ENCODE measurements at regions not wholly inside any gene's neighbourhood (a gene's known extent, or its start where the extent isn't known, plus 50 kb on each side); places are given as distances from the start of the nearest gene placed in this dataset.

DNA sequence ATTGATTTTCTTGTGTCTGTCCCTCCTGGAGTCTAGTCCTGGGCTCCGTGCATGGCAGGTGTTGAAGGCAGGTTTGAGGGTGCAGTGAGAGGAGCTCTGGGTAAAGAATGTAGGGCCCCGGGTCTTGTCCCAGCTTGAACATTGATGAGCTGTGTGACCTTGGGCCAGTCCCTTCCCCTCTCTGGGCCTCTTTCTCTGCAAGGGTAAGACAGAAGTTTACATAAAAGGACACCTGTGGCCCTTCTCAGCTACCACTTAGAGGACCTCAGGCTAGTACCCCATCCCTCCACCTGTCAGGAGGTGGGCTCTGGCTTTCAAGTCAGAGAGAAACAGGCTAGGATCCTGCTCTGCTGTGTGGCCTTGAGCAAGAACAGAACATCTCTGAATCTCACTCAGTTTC, 55.3 kb upstream of the CTNNBL1 start:
- H3K36me3 ChIP-seq (ENCODE audit: insufficient read depth, low read length), result no peaks in the 10 kb centered on the region
- TF ChIP-seq EZH2 (IDR thresholded peaks at IDR 0.05; ENCODE audit: borderline replicate concordance, low read depth, low read length, severe bottlenecking) (no peak), CTCF (IDR thresholded peaks at IDR 0.05; ENCODE audit: borderline replicate concordance, extremely low read depth, low read length, poor library complexity, severe bottlenecking) (no peak)
- DNase-seq (no peak), ATAC-seq (ENCODE audit: insufficient read depth, low read depth) (no peak)
- 0 out of 2 replicates have a peak, but pooled peaks cover 3% of the 10 kb centered on the region for H4K20me1 ChIP-seq (ENCODE audit: insufficient read depth, low read length)
- peaks cover 6% of the 10 kb centered on the region for H3K9me3 ChIP-seq (ENCODE audit: insufficient read depth, low read length, severe bottlenecking)
- no peak overlapping the region for H3K9ac ChIP-seq (ENCODE audit: low read depth, low read length)
- no peaks in the 10 kb centered on the region for H3K79me2 ChIP-seq (ENCODE audit: insufficient read depth, low read length)
- H3K4me2 ChIP-seq (ENCODE audit: insufficient read depth, low read length), result no peak overlapping the region
- H3K27ac ChIP-seq (ENCODE audit: low read length), result no peak overlapping the region
- H3K4me3 ChIP-seq (ENCODE audit: low read depth in 1 of 2, low read length in 2 of 2), result no peak overlapping the region
- H2AFZ ChIP-seq (ENCODE audit: low read depth, low read length), result no peak overlapping the region
- H3K27me3 ChIP-seq (ENCODE audit: insufficient read depth, low read length, poor library complexity), result peaks cover 18% of the 10 kb centered on the region
- H3K4me1 ChIP-seq (ENCODE audit: insufficient read depth, low read length), result no peaks in the 10 kb centered on the region

DNA sequence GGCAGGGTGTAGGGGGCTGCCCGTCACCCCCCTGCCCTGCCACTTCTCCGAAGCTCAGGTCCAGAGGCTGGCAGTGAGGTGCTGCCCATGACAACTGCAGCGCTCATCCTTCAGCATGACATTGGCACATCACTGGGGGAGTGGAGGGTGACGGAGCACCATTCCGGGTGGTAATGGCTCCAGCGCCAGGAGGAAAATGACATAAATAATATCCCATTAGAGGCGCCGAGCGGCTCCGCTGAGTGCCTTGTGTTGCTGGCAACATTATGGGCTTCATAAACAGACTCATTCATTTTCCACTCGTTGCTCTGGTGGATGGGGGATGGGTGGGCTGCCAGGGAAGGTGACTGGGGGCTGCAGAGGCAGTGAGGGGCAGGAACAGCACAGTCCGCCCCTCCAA, 56.9 kb upstream of the CTNNBL1 start:
- no peak overlapping the region for H2AFZ ChIP-seq (ENCODE audit: low read depth, low read length)
- no peak overlapping the region for H3K4me3 ChIP-seq (ENCODE audit: low read depth in 1 of 2, low read length in 2 of 2)
- H3K79me2 ChIP-seq (ENCODE audit: insufficient read depth, low read length), result no peaks in the 10 kb centered on the region
- H3K27me3 ChIP-seq (ENCODE audit: insufficient read depth, low read length, poor library complexity), result peaks cover 12% of the 10 kb centered on the region
- H3K4me2 ChIP-seq (ENCODE audit: insufficient read depth, low read length), result no peak overlapping the region
- DNase-seq (no peak), ATAC-seq (ENCODE audit: insufficient read depth, low read depth) (no peak)
- no peak overlapping the region for H3K27ac ChIP-seq (ENCODE audit: low read length)
- TF ChIP-seq CTCF (IDR thresholded peaks at IDR 0.05; ENCODE audit: borderline replicate concordance, extremely low read depth, low read length, poor library complexity, severe bottlenecking) (no peak), EZH2 (IDR thresholded peaks at IDR 0.05; ENCODE audit: borderline replicate concordance, low read depth, low read length, severe bottlenecking) (no peak)
- no peak overlapping the region for H3K9ac ChIP-seq (ENCODE audit: low read depth, low read length)
- H3K4me1 ChIP-seq (ENCODE audit: insufficient read depth, low read length), result no peaks in the 10 kb centered on the region
- H3K36me3 ChIP-seq (ENCODE audit: insufficient read depth, low read length), result no peaks in the 10 kb centered on the region
- H4K20me1 ChIP-seq (ENCODE audit: insufficient read depth, low read length), result no peaks in the 10 kb centered on the region
- H3K9me3 ChIP-seq (ENCODE audit: insufficient read depth, low read length, severe bottlenecking), result peaks cover 6% of the 10 kb centered on the region

DNA sequence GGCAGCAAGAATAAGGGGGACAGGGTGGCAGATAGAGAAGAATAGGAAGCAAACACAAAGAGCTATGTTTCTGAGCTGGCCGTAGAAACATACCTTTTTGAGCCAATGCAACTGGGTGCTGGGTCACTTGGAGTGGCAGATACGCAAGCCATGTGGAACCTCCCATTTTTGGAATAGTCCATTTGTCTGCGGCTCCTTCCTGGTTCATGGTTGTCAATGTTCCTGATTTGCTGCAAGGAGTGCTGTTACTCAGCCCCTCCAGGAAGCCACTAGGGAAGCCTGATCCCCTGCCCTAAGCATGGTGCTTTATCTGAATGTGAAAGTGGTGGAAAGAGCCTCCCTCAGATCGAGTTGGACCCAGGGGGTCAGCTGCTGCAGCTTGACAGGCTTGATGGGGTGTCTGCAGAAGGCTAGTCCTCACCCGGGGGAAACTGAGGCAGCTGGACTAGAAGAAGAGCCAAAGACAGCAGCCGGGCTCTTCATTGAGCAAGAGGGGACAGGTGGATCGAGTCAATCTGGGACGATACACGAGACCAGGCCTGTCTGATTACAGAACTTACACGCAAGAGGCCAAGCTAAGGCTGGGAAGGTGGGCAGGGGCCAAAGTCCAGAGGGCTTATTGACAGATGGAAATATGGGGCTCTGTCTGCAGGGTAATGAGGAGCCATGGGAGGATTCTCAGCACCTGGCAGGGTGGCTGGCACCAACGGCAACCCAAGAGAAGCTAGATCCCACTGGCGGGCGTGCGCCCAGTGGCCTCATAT, 57.4 kb upstream of the CTNNBL1 start:
- ATAC-seq (ENCODE audit: insufficient read depth, low read depth) (no peak), DNase-seq (no peak)
- Histone ChIP-seq H3K9me3 (ENCODE audit: insufficient read depth, low read length, severe bottlenecking) (peaks cover 6% of the 10 kb centered on the region), H3K36me3 (ENCODE audit: insufficient read depth, low read length) (no peaks in the 10 kb centered on the region), H3K4me2 (ENCODE audit: insufficient read depth, low read length) (no peak overlapping the region), H3K27ac (ENCODE audit: low read length) (no peak overlapping the region), H3K9ac (ENCODE audit: low read depth, low read length) (no peak overlapping the region), H3K79me2 (ENCODE audit: insufficient read depth, low read length) (no peaks in the 10 kb centered on the region), H4K20me1 (ENCODE audit: insufficient read depth, low read length) (no peaks in the 10 kb centered on the region), H2AFZ (ENCODE audit: low read depth, low read length) (no peak overlapping the region), H3K27me3 (ENCODE audit: insufficient read depth, low read length, poor library complexity) (peaks cover 8% of the 10 kb centered on the region), H3K4me3 (ENCODE audit: low read depth in 1 of 2, low read length in 2 of 2) (no peak overlapping the region), H3K4me1 (ENCODE audit: insufficient read depth, low read length) (no peaks in the 10 kb centered on the region)
- TF ChIP-seq EZH2 (IDR thresholded peaks at IDR 0.05; ENCODE audit: borderline replicate concordance, low read depth, low read length, severe bottlenecking) (no peak), CTCF (IDR thresholded peaks at IDR 0.05; ENCODE audit: borderline replicate concordance, extremely low read depth, low read length, poor library complexity, severe bottlenecking) (no peak)

All from DND-41 (cell line).